Activated naive CD8-positive, alpha-beta T cell (primary cell): ENCODE measurements at regions not wholly inside any gene's neighbourhood (a gene's known extent, or its start where the extent isn't known, plus 50 kb on each side); places are given as distances from the start of the nearest gene placed in this dataset.

Experiments
- H3K27ac Mint-ChIP-seq: one replicate; pipeline ENCODE4 v1.8.0; 2021; ENCODE audit warnings: mixed read lengths
- H3K27me3 Mint-ChIP-seq: one replicate; pipeline ENCODE4 v1.8.0; 2021; ENCODE audit warnings: mixed read lengths
- H3K36me3 Mint-ChIP-seq: one replicate; pipeline ENCODE4 v1.8.0; 2021; ENCODE audit warnings: mixed read lengths
- H3K4me1 Mint-ChIP-seq: one replicate; pipeline ENCODE4 v1.8.0; 2021; ENCODE audit warnings: low read depth, mixed read lengths
- H3K4me3 Mint-ChIP-seq: one replicate; pipeline ENCODE4 v1.8.0; 2021; ENCODE audit warnings: mild to moderate bottlenecking, mixed read lengths
- H3K9me3 Mint-ChIP-seq: one replicate; pipeline ENCODE4 v1.8.0; 2021; ENCODE audit warnings: low read depth, mixed read lengths

GRCh38 chr2:234655706-234656105 is 158.8 kb upstream of the ARL4C start:
- Mint-ChIP-seq H3K27me3 (peaks cover 11% of the 10 kb centered on the region), H3K4me3 (no peak overlapping the region), H3K4me1 (no peaks in the 10 kb centered on the region), H3K9me3 (peaks cover 5% of the 10 kb centered on the region), H3K27ac (no peak overlapping the region), H3K36me3 (no peaks in the 10 kb centered on the region)

GRCh38 chr2:234650911-234651310 is 154.0 kb upstream of the ARL4C start:
- Mint-ChIP-seq H3K36me3 (no peaks in the 10 kb centered on the region), H3K4me1 (no peaks in the 10 kb centered on the region), H3K4me3 (no peak overlapping the region), H3K27me3 (peaks cover 11% of the 10 kb centered on the region), H3K9me3 (no peaks in the 10 kb centered on the region), H3K27ac (no peak overlapping the region)

- Mint-ChIP-seq H3K9me3 (no peaks in the 10 kb centered on the region), H3K4me3 (no peak overlapping the region), H3K27me3 (peaks cover 11% of the 10 kb centered on the region), H3K4me1 (no peaks in the 10 kb centered on the region), H3K27ac (no peak overlapping the region), H3K36me3 (no peaks in the 10 kb centered on the region)
These were observed 153.1 kb upstream of the ARL4C start for GRCh38 chr2:234649951-234650350.

GRCh38 chr2:234643407-234643806 is 146.5 kb upstream of the ARL4C start:
- Mint-ChIP-seq H3K27me3 (peaks cover 10% of the 10 kb centered on the region), H3K27ac (no peak overlapping the region), H3K4me3 (no peak overlapping the region), H3K9me3 (no peaks in the 10 kb centered on the region), H3K36me3 (peaks cover 8% of the 10 kb centered on the region), H3K4me1 (no peaks in the 10 kb centered on the region)

- Mint-ChIP-seq H3K36me3 (peaks cover 8% of the 10 kb centered on the region), H3K9me3 (no peaks in the 10 kb centered on the region), H3K27ac (no peak overlapping the region), H3K27me3 (peaks cover 10% of the 10 kb centered on the region), H3K4me1 (no peaks in the 10 kb centered on the region), H3K4me3 (no peak overlapping the region)
These were observed 144.2 kb upstream of the ARL4C start for GRCh38 chr2:234641086-234641485.

GRCh38 chr2:234640657-234641056 is 143.8 kb upstream of the ARL4C start:
- Mint-ChIP-seq H3K4me3 (no peak overlapping the region), H3K27ac (no peak overlapping the region), H3K4me1 (no peaks in the 10 kb centered on the region), H3K9me3 (no peaks in the 10 kb centered on the region), H3K27me3 (peaks cover 10% of the 10 kb centered on the region), H3K36me3 (peaks cover 8% of the 10 kb centered on the region)

GRCh38 chr2:234638966-234639365 is 142.1 kb upstream of the ARL4C start:
- H3K27me3 Mint-ChIP-seq, result peaks cover 10% of the 10 kb centered on the region
- no peaks in the 10 kb centered on the region for H3K9me3 Mint-ChIP-seq
- peaks cover 8% of the 10 kb centered on the region for H3K36me3 Mint-ChIP-seq
- no peaks in the 10 kb centered on the region for H3K4me1 Mint-ChIP-seq
- no peak overlapping the region for H3K27ac Mint-ChIP-seq
- no peak overlapping the region for H3K4me3 Mint-ChIP-seq

GRCh38 chr2:234635284-234635683 is 138.4 kb upstream of the ARL4C start:
- Mint-ChIP-seq H3K9me3 (no peaks in the 10 kb centered on the region), H3K4me1 (no peaks in the 10 kb centered on the region), H3K27ac (no peak overlapping the region), H3K36me3 (no peaks in the 10 kb centered on the region), H3K27me3 (peaks cover 8% of the 10 kb centered on the region), H3K4me3 (no peak overlapping the region)

GRCh38 chr2:234633581-234634230 is 136.8 kb upstream of the ARL4C start:
- H3K4me3 Mint-ChIP-seq, result no peak overlapping the region
- H3K27ac Mint-ChIP-seq, result no peak overlapping the region
- no peaks in the 10 kb centered on the region for H3K9me3 Mint-ChIP-seq
- peaks cover 6% of the 10 kb centered on the region for H3K27me3 Mint-ChIP-seq
- H3K4me1 Mint-ChIP-seq, result no peaks in the 10 kb centered on the region
- no peaks in the 10 kb centered on the region for H3K36me3 Mint-ChIP-seq

GRCh38 chr2:234632527-234633391 is 135.9 kb upstream of the ARL4C start:
- no peak overlapping the region for H3K4me3 Mint-ChIP-seq
- no peaks in the 10 kb centered on the region for H3K4me1 Mint-ChIP-seq
- H3K9me3 Mint-ChIP-seq, result no peaks in the 10 kb centered on the region
- peaks cover 7% of the 10 kb centered on the region for H3K27me3 Mint-ChIP-seq
- no peaks in the 10 kb centered on the region for H3K36me3 Mint-ChIP-seq
- no peak overlapping the region for H3K27ac Mint-ChIP-seq

GRCh38 chr2:234631646-234632514 is 135.0 kb upstream of the ARL4C start:
- Mint-ChIP-seq H3K9me3 (no peaks in the 10 kb centered on the region), H3K36me3 (no peaks in the 10 kb centered on the region), H3K27ac (no peak overlapping the region), H3K4me1 (no peaks in the 10 kb centered on the region), H3K4me3 (no peak overlapping the region), H3K27me3 (peaks cover 8% of the 10 kb centered on the region)

- Mint-ChIP-seq H3K9me3 (no peaks in the 10 kb centered on the region), H3K4me1 (no peaks in the 10 kb centered on the region), H3K4me3 (no peak overlapping the region), H3K27ac (no peak overlapping the region), H3K27me3 (peaks cover 8% of the 10 kb centered on the region), H3K36me3 (no peaks in the 10 kb centered on the region)
These were observed 133.9 kb upstream of the ARL4C start for GRCh38 chr2:234630801-234631261.

GRCh38 chr2:234629596-234629995 is 132.7 kb upstream of the ARL4C start:
- Mint-ChIP-seq H3K36me3 (no peaks in the 10 kb centered on the region), H3K27ac (no peak overlapping the region), H3K4me3 (no peak overlapping the region), H3K9me3 (no peaks in the 10 kb centered on the region), H3K27me3 (peaks cover 8% of the 10 kb centered on the region), H3K4me1 (no peaks in the 10 kb centered on the region)

- Mint-ChIP-seq H3K4me3 (no peak overlapping the region), H3K36me3 (no peaks in the 10 kb centered on the region), H3K4me1 (no peaks in the 10 kb centered on the region), H3K27me3 (peaks cover 8% of the 10 kb centered on the region), H3K27ac (no peak overlapping the region), H3K9me3 (no peaks in the 10 kb centered on the region)
These were observed 132.1 kb upstream of the ARL4C start for GRCh38 chr2:234628953-234629352.

- no peaks in the 10 kb centered on the region for H3K4me1 Mint-ChIP-seq
- H3K4me3 Mint-ChIP-seq, result no peak overlapping the region
- no peaks in the 10 kb centered on the region for H3K9me3 Mint-ChIP-seq
- H3K27ac Mint-ChIP-seq, result no peak overlapping the region
- H3K36me3 Mint-ChIP-seq, result no peaks in the 10 kb centered on the region
- peaks cover 4% of the 10 kb centered on the region for H3K27me3 Mint-ChIP-seq
These were observed 130.4 kb upstream of the ARL4C start for GRCh38 chr2:234627308-234627707.
